ENCODE measurements at regions not wholly inside any gene's neighbourhood (a gene's known extent, or its start where the extent isn't known, plus 50 kb on each side); places are given as distances from the start of the nearest gene placed in this dataset.
A peak's percentile ranks its signal among the peaks of the same experiment; 100 is the strongest.

- DNase-seq = no peak
Measured at GRCh38 chr7:42348071-42348470, 111.1 kb upstream of the GLI3 start.

DNA sequence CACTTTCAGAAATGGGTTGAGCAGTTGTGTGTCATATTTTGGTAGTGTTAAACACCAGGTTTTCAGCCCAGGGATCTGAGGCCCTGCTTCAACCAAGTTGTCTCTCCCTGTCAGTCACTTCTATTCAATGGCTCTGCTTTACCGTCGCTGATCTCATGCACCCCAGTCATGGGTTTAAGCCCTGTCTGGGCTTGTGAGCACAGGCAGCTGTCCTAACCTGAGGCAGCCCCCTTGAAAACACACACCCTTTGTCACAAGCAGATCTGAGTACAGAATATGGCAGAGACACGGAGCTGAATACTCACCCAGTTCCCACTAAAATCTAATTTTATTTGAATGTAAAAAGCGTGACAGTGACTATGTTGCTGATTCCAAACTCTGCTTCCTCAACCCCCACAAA, 110.6 kb upstream of the GLI3 start:
- DNase-seq = peak; percentile 13

DNA sequence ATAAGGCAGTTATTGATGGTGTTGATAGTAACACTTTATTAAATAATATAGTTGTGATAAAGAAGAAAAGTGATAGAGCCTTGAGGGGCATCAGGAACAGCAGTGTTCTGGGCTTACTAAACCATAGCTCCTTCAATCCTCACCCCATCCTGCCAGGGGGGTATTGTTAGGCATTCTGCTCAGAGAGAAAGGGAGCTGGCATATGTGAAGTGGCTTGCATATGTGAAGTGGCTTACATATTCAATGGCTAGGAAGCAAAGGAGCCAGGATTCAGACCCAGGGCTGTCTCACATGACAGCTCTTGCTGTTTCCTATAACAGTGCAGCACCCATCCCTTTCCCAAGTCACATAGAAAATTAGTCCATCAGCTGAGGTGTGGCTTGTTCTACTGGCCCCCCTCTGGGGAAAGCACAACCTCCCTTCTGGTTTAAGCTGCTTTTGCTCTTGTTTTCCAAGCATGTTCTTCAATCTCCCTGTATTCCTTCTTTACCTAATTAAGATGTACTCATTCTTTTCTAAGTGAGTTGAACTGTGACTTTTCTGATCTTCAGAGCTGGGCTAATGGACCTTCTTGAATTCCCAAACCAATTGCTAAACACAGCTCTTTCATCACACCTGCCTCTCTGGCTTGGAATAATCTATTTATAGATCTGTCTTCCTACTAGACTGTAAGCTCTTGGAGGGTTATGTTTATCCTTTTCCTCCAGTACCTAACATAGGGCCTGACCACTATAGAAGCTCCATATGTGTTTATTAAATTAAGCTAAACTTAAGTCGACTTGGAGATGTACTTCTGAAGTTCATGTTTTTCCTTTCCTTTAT, 108.7 kb upstream of the GLI3 start:
- no peak for DNase-seq

GRCh38 chr7:42344198-42344755, 107.3 kb upstream of the GLI3 start:
- DNase-seq = no peak

- DNase-seq = no peak
Measured at GRCh38 chr7:42342381-42342780, 105.4 kb upstream of the GLI3 start.

- no peak for DNase-seq
Measured at GRCh38 chr7:42340436-42340835, 103.4 kb upstream of the GLI3 start.

GRCh38 chr7:42338916-42339540, 102.0 kb upstream of the GLI3 start:
- no peak for DNase-seq

DNA sequence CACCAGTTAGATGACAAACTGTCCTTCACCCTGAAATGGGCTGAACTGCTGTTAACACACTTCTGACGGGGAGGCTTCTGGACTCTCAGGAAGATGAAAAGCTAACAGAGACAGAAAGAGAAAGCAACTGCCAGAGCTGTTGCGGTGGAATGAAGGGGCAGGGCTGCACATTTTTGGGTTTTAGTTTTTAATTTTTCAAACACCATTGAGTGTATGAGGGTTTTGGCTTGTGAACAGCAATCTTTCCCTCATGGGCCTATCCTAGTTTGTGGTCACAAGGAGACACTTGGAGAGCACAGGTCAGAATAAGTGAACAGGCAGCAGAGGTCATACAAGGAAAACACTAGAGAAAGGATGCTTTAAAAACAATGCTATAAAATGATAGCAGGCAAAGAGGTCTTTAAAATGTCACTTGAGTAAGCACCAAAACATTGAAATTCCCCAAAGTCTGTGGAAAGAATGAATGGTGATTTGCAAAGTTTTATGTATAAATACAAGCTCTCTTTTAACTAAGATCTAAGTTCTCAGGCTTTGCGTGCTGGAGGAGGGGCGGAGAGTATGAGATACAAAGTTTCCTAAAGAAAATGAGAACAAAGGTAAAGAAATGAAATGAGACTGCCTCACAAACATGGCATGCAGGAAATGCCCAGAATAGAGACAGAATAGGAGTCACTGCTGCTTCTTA, 101.4 kb upstream of the GLI3 start:
- no peak for DNase-seq

GRCh38 chr7:42337225-42337905, 100.4 kb upstream of the GLI3 start:
- no peak for DNase-seq

- DNase-seq = no peak
Measured at GRCh38 chr7:42332605-42333222, 95.7 kb upstream of the GLI3 start.

- DNase-seq = no peak
Measured at GRCh38 chr7:42319631-42320030, 82.6 kb upstream of the GLI3 start.

DNA sequence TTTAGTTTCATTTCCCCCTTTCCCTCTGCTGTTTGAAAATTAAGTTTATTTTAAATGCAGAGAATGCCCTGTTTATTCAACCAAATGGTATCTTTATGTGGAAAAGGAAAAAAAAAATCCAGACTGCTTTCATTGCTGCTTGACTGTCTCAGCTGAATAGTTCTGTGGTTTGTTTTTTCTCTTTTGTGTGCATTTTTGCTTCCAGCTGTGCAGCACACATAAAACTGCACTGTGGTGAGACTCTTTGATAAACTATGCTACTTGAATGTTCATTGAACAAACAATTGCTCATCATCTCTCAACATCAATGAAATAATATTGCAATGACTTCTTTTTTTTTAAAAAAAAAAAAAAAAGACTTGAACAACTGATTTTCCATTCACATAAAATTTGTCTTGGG, 78.6 kb upstream of the GLI3 start:
- no peak for DNase-seq

DNA sequence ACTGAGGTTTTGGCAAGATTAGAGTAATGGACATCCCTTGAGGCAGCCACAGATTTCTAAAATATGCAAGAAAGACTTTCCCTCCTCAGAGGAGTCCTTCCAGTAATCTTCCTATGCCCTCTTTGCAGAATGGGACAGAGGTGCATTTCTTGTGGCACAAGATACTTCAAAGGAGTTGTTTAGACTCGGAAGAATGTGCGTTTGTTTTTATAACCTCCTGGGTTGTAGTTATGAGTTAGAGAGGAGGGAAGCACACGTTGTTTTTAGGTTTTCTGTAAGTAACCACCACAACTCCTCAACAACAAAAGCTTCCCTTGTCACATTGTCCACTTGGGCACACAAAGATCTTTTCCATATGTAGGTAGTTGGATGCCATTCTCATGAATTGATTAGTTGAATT, 78.1 kb upstream of the GLI3 start:
- DNase-seq = no peak

GRCh38 chr7:42314696-42315095, 77.7 kb upstream of the GLI3 start:
- peak; percentile 59 for DNase-seq

DNA sequence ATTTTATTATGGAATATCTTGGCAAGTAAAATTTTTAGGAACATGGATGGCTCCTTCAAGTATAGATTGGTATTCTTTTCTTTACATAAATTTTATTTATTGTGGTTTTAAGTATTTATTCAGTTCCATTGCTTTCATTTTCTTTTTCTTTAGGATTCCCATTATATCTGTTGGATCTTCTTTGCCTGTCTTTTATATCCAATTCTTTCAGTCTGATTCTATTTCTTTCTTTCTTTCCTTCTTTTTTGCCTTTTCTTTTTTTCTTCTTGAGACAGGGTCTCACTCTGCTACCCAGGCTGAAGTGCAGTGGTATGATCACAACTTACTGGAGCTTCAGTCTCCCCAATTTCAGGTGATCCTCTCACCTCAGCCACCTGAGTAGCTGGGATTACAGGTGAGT, 74.2 kb upstream of the GLI3 start:
- DNase-seq = no peak

DNA sequence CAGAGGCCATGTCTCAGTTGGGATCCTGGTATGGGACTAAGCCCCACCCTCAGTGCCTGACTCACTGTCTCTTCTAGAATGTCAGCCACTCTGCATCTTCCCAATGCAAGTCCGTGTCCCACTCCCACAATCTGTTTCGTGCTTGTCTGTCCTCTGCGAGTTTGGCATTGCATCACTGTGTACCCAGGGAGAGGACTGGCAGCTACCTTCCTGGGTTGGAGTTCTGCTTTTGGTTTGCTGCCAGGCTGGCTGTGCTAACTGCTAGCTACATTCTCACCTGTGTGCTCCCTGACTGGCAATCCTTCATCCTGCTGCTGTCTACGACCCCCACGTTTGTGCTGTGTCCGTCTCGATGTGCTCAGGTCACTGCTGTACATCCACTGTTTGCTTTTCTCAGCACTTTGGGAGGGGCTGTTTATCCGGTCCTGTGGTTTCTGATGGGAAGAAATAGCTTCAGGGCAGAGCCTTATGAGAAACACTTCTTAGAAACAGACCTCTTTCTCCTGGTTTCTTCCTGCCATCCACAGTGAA, 56.0 kb upstream of the GLI3 start:
- DNase-seq = no peak

DNA sequence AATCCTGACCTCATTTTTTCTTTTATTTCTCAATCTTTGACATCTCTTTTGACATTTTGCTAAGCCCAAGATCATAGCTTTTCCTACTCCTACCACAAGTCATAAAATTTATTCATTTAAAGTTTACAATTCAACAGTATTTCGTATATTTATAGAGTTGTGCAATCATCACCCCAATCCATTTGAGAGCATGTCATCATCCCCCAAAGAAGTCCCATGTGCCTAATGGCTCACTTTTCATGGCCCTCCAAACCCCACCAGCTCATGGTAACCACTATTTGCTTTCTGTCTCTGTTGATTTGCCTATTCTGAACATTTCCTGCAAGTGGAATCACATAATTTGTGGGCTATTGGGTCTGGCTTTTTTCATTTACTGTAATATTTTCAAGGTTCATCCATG, 52.5 kb upstream of the GLI3 start:
- DNase-seq = no peak
